ENCODE measurements at regions not wholly inside any gene's neighbourhood (a gene's known extent, or its start where the extent isn't known, plus 50 kb on each side); places are given as distances from the start of the nearest gene placed in this dataset.

GRCh38 chr6:40340957-40341356 lies 246.2 kb downstream of the LRFN2 start:
- Histone ChIP-seq H3K27ac (ENCODE audit: low read depth in 2 of 2, low read length in 2 of 2) (no peak overlapping the region), H3K9ac (ENCODE audit: low read depth in 1 of 2, low read length in 2 of 2) (no peak overlapping the region), H3K9me3 (ENCODE audit: control insufficient read depth in 2 of 2, low read length in 2 of 2) (no peaks in the 10 kb centered on the region), H3K4me1 (ENCODE audit: control insufficient read depth in 2 of 2, insufficient read depth in 2 of 2, low read length in 2 of 2) (no peaks in the 10 kb centered on the region), H3K4me3 (ENCODE audit: low read length in 2 of 2) (no peak overlapping the region), H3K27me3 (ENCODE audit: control insufficient read depth in 2 of 2, insufficient read depth in 2 of 2, low read length in 2 of 2) (no peaks in the 10 kb centered on the region), H3K36me3 (ENCODE audit: control insufficient read depth in 2 of 2, insufficient read depth in 2 of 2, low read length in 2 of 2) (no peaks in the 10 kb centered on the region)

- H3K9ac ChIP-seq (ENCODE audit: low read depth in 1 of 2, low read length in 2 of 2): no peak overlapping the region
- no peak overlapping the region for H3K4me3 ChIP-seq (ENCODE audit: low read length in 2 of 2)
- no peaks in the 10 kb centered on the region for H3K36me3 ChIP-seq (ENCODE audit: control insufficient read depth in 2 of 2, insufficient read depth in 2 of 2, low read length in 2 of 2)
- no peaks in the 10 kb centered on the region for H3K27me3 ChIP-seq (ENCODE audit: control insufficient read depth in 2 of 2, insufficient read depth in 2 of 2, low read length in 2 of 2)
- no peak overlapping the region for H3K27ac ChIP-seq (ENCODE audit: low read depth in 2 of 2, low read length in 2 of 2)
- no peaks in the 10 kb centered on the region for H3K9me3 ChIP-seq (ENCODE audit: control insufficient read depth in 2 of 2, low read length in 2 of 2)
- H3K4me1 ChIP-seq (ENCODE audit: control insufficient read depth in 2 of 2, insufficient read depth in 2 of 2, low read length in 2 of 2): no peaks in the 10 kb centered on the region
Measured at GRCh38 chr6:40340196-40340595, 247.0 kb downstream of the LRFN2 start.

- H3K27me3 ChIP-seq (ENCODE audit: control insufficient read depth in 2 of 2, insufficient read depth in 2 of 2, low read length in 2 of 2): peaks cover 0 to 4% of the 10 kb centered on the region in 2 donors
- no peaks in the 10 kb centered on the region for H3K4me1 ChIP-seq (ENCODE audit: control insufficient read depth in 2 of 2, insufficient read depth in 2 of 2, low read length in 2 of 2)
- no peak overlapping the region for H3K9ac ChIP-seq (ENCODE audit: low read depth in 1 of 2, low read length in 2 of 2)
- H3K9me3 ChIP-seq (ENCODE audit: control insufficient read depth in 2 of 2, low read length in 2 of 2): no peaks in the 10 kb centered on the region
- no peak overlapping the region for H3K4me3 ChIP-seq (ENCODE audit: low read length in 2 of 2)
- H3K27ac ChIP-seq (ENCODE audit: low read depth in 2 of 2, low read length in 2 of 2): no peak overlapping the region
- H3K36me3 ChIP-seq (ENCODE audit: control insufficient read depth in 2 of 2, insufficient read depth in 2 of 2, low read length in 2 of 2): no peaks in the 10 kb centered on the region
Measured at GRCh38 chr6:40338306-40338705, 248.9 kb downstream of the LRFN2 start.

DNA sequence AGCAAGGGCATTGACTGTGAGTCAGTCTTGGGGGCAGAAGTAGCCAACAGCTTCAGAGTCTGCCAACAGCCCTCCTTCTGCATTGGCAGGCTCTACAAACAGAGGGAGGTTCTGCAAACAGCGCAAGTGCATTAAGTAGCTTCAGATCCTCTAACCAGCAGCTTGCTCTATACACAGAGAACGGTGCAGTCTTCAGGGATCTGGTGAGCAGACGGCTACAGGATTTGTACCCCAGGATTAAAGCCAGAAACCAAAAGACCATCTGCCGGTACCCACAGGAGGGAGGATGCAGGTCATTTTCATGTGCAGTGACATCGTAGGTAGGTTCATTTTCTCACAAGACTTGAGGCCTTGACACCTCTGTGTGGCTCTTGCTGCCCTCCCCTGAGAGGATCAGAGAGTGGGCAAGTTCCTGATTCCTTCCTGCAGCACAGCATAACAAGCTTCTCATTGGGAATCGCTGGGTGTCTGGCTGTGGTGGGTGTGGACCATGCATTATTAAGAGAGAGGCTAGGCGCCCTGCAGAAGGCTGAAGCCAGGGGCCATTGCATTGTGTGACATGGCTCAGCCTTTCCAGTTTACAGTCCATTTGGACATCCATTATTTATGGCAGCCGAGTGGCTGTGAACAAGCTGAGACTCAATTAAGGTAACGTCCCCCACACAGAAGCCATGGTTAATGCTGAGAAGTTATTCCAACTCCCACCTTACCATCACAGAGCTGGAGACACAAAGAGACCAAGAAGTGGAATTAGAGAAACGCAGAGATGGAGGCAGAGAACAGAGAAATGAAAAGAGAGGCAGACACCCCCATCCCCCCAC lies 250.0 kb downstream of the LRFN2 start:
- Histone ChIP-seq H3K9me3 (ENCODE audit: control insufficient read depth in 2 of 2, low read length in 2 of 2) (no peaks in the 10 kb centered on the region), H3K36me3 (ENCODE audit: control insufficient read depth in 2 of 2, insufficient read depth in 2 of 2, low read length in 2 of 2) (no peaks in the 10 kb centered on the region), H3K9ac (ENCODE audit: low read depth in 1 of 2, low read length in 2 of 2) (no peak overlapping the region), H3K4me1 (ENCODE audit: control insufficient read depth in 2 of 2, insufficient read depth in 2 of 2, low read length in 2 of 2) (no peaks in the 10 kb centered on the region), H3K27me3 (ENCODE audit: control insufficient read depth in 2 of 2, insufficient read depth in 2 of 2, low read length in 2 of 2) (peaks cover 0 to 4% of the 10 kb centered on the region in 2 donors), H3K27ac (ENCODE audit: low read depth in 2 of 2, low read length in 2 of 2) (no peak overlapping the region), H3K4me3 (ENCODE audit: low read length in 2 of 2) (no peak overlapping the region)

GRCh38 chr6:40336296-40336695 lies 250.9 kb downstream of the LRFN2 start:
- Histone ChIP-seq H3K4me1 (ENCODE audit: control insufficient read depth in 2 of 2, insufficient read depth in 2 of 2, low read length in 2 of 2) (no peaks in the 10 kb centered on the region), H3K27me3 (ENCODE audit: control insufficient read depth in 2 of 2, insufficient read depth in 2 of 2, low read length in 2 of 2) (peaks cover 0 to 4% of the 10 kb centered on the region in 2 donors), H3K4me3 (ENCODE audit: low read length in 2 of 2) (no peak overlapping the region), H3K9ac (ENCODE audit: low read depth in 1 of 2, low read length in 2 of 2) (no peak overlapping the region), H3K36me3 (ENCODE audit: control insufficient read depth in 2 of 2, insufficient read depth in 2 of 2, low read length in 2 of 2) (no peaks in the 10 kb centered on the region), H3K27ac (ENCODE audit: low read depth in 2 of 2, low read length in 2 of 2) (no peak overlapping the region), H3K9me3 (ENCODE audit: control insufficient read depth in 2 of 2, low read length in 2 of 2) (no peaks in the 10 kb centered on the region)

DNA sequence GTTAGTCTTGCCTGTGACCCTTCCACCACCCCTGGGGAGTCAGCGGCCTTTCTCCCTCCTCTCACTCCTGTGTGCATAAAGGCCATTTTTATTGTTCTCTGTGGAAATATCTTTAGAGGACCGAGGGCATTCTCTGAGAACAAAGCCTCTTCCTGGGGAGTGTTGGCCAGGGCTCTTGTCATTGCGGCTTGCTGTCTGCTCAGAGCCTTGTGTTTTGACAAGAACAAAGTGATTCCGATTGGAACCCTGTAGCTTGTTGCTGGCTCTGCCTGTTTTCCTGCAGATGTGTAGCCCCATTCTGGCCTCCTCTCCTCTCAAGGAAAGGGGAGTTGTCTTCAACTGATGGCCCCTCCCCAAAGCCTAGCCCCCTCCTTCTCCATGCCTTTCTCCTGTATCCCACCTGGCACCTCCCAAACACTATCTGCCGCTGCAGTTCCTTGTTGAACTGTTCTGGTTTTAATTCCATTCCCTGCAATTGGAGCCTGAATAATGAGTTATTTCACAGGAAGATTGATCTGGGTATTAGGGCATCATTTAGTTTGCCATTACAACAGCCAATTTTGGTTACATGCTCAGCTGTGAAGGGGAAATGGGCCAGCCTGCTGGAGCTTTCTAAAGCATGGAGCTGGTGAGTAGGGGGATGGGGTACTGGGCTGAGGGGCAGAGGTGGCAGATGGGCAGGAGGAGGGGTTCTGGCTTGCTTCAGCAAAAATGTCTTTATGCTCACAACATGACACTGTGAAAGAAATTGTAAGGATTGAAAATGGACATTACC lies 252.5 kb downstream of the LRFN2 start:
- Histone ChIP-seq H3K27me3 (ENCODE audit: control insufficient read depth in 2 of 2, insufficient read depth in 2 of 2, low read length in 2 of 2) (peaks cover 0 to 4% of the 10 kb centered on the region in 2 donors), H3K27ac (ENCODE audit: low read depth in 2 of 2, low read length in 2 of 2) (no peak overlapping the region), H3K9ac (ENCODE audit: low read depth in 1 of 2, low read length in 2 of 2) (no peak overlapping the region), H3K9me3 (ENCODE audit: control insufficient read depth in 2 of 2, low read length in 2 of 2) (no peaks in the 10 kb centered on the region), H3K4me1 (ENCODE audit: control insufficient read depth in 2 of 2, insufficient read depth in 2 of 2, low read length in 2 of 2) (no peaks in the 10 kb centered on the region), H3K36me3 (ENCODE audit: control insufficient read depth in 2 of 2, insufficient read depth in 2 of 2, low read length in 2 of 2) (no peaks in the 10 kb centered on the region), H3K4me3 (ENCODE audit: low read length in 2 of 2) (no peak overlapping the region)

GRCh38 chr6:40331545-40331944 lies 255.6 kb downstream of the LRFN2 start:
- Histone ChIP-seq H3K27ac (ENCODE audit: low read depth in 2 of 2, low read length in 2 of 2) (no peak overlapping the region), H3K9me3 (ENCODE audit: control insufficient read depth in 2 of 2, low read length in 2 of 2) (no peaks in the 10 kb centered on the region), H3K9ac (ENCODE audit: low read depth in 1 of 2, low read length in 2 of 2) (no peak overlapping the region), H3K27me3 (ENCODE audit: control insufficient read depth in 2 of 2, insufficient read depth in 2 of 2, low read length in 2 of 2) (peaks cover 0 to 6% of the 10 kb centered on the region in 2 donors), H3K4me3 (ENCODE audit: low read length in 2 of 2) (no peak overlapping the region), H3K4me1 (ENCODE audit: control insufficient read depth in 2 of 2, insufficient read depth in 2 of 2, low read length in 2 of 2) (no peaks in the 10 kb centered on the region), H3K36me3 (ENCODE audit: control insufficient read depth in 2 of 2, insufficient read depth in 2 of 2, low read length in 2 of 2) (no peaks in the 10 kb centered on the region)

- no peak overlapping the region for H3K9ac ChIP-seq (ENCODE audit: low read depth in 1 of 2, low read length in 2 of 2)
- H3K9me3 ChIP-seq (ENCODE audit: control insufficient read depth in 2 of 2, low read length in 2 of 2): no peaks in the 10 kb centered on the region
- H3K27ac ChIP-seq (ENCODE audit: low read depth in 2 of 2, low read length in 2 of 2): no peak overlapping the region
- H3K27me3 ChIP-seq (ENCODE audit: control insufficient read depth in 2 of 2, insufficient read depth in 2 of 2, low read length in 2 of 2): peaks cover 0 to 9% of the 10 kb centered on the region in 2 donors
- no peaks in the 10 kb centered on the region for H3K36me3 ChIP-seq (ENCODE audit: control insufficient read depth in 2 of 2, insufficient read depth in 2 of 2, low read length in 2 of 2)
- no peak overlapping the region for H3K4me3 ChIP-seq (ENCODE audit: low read length in 2 of 2)
- H3K4me1 ChIP-seq (ENCODE audit: control insufficient read depth in 2 of 2, insufficient read depth in 2 of 2, low read length in 2 of 2): no peaks in the 10 kb centered on the region
Measured at GRCh38 chr6:40330301-40330721, 256.9 kb downstream of the LRFN2 start.

- no peak overlapping the region for H3K27ac ChIP-seq (ENCODE audit: low read depth in 2 of 2, low read length in 2 of 2)
- H3K27me3 ChIP-seq (ENCODE audit: control insufficient read depth in 2 of 2, insufficient read depth in 2 of 2, low read length in 2 of 2): peaks cover 0 to 5% of the 10 kb centered on the region in 2 donors
- no peaks in the 10 kb centered on the region for H3K36me3 ChIP-seq (ENCODE audit: control insufficient read depth in 2 of 2, insufficient read depth in 2 of 2, low read length in 2 of 2)
- H3K4me1 ChIP-seq (ENCODE audit: control insufficient read depth in 2 of 2, insufficient read depth in 2 of 2, low read length in 2 of 2): no peaks in the 10 kb centered on the region
- H3K4me3 ChIP-seq (ENCODE audit: low read length in 2 of 2): no peak overlapping the region
- H3K9me3 ChIP-seq (ENCODE audit: control insufficient read depth in 2 of 2, low read length in 2 of 2): no peaks in the 10 kb centered on the region
- no peak overlapping the region for H3K9ac ChIP-seq (ENCODE audit: low read depth in 1 of 2, low read length in 2 of 2)
Measured at GRCh38 chr6:40328986-40329545, 258.1 kb downstream of the LRFN2 start.

- no peaks in the 10 kb centered on the region for H3K9me3 ChIP-seq (ENCODE audit: control insufficient read depth in 2 of 2, low read length in 2 of 2)
- no peaks in the 10 kb centered on the region for H3K4me1 ChIP-seq (ENCODE audit: control insufficient read depth in 2 of 2, insufficient read depth in 2 of 2, low read length in 2 of 2)
- no peak overlapping the region for H3K9ac ChIP-seq (ENCODE audit: low read depth in 1 of 2, low read length in 2 of 2)
- no peaks in the 10 kb centered on the region for H3K36me3 ChIP-seq (ENCODE audit: control insufficient read depth in 2 of 2, insufficient read depth in 2 of 2, low read length in 2 of 2)
- no peak overlapping the region for H3K4me3 ChIP-seq (ENCODE audit: low read length in 2 of 2)
- peaks cover 0 to 5% of the 10 kb centered on the region in 2 donors for H3K27me3 ChIP-seq (ENCODE audit: control insufficient read depth in 2 of 2, insufficient read depth in 2 of 2, low read length in 2 of 2)
- H3K27ac ChIP-seq (ENCODE audit: low read depth in 2 of 2, low read length in 2 of 2): no peak overlapping the region
Measured at GRCh38 chr6:40328386-40328985, 258.7 kb downstream of the LRFN2 start.

Data from mucosa of rectum (tissue), 2 donors.